Trophoblast cell (in vitro differentiated cells and primary cell): ENCODE measurements at regions not wholly inside any gene's neighbourhood (a gene's known extent, or its start where the extent isn't known, plus 50 kb on each side); places are given as distances from the start of the nearest gene placed in this dataset.
"Not testable (repeated sequence)": the region's sequence is repeated elsewhere in the genome, so short reads cannot be mapped to it uniquely, and the experiment has no call there.

Source experiments
- DNase-seq, 2 donors: peaks; one replicate each; pipeline ENCODE4 v3.0.0-alpha.2; 2016
- H2AFZ ChIP-seq: 2 replicates; pipeline ENCODE4 v1.6.1; 2013; ENCODE audit warnings: low read length, moderate library complexity, mild to moderate bottlenecking; ENCODE audit not compliant: insufficient read depth, poor library complexity
- H2AK5ac ChIP-seq: 2 replicates; pipeline ENCODE4 v1.6.1; 2013; ENCODE audit warnings: mild to moderate bottlenecking, low read length
- H2BK120ac ChIP-seq: 2 replicates; pipeline ENCODE4 v1.6.1; 2013; ENCODE audit warnings: low read length, mild to moderate bottlenecking, moderate library complexity; ENCODE audit not compliant: insufficient read depth, poor library complexity
- H2BK12ac ChIP-seq: 2 replicates; pipeline ENCODE4 v1.6.1; 2013; ENCODE audit warnings: mild to moderate bottlenecking, low read length, moderate library complexity
- H2BK5ac ChIP-seq: 2 replicates; pipeline ENCODE4 v1.6.1; 2013; ENCODE audit warnings: low read length, low read depth, moderate library complexity, mild to moderate bottlenecking; ENCODE audit not compliant: poor library complexity
- H3K14ac ChIP-seq: 2 replicates; pipeline ENCODE4 v1.6.1; 2013; ENCODE audit warnings: mild to moderate bottlenecking, low read length
- H3K18ac ChIP-seq: 2 replicates; pipeline ENCODE4 v1.6.1; 2013; ENCODE audit warnings: mild to moderate bottlenecking, low read length
- H3K23ac ChIP-seq: 2 replicates; pipeline ENCODE4 v1.6.1; 2013; ENCODE audit warnings: low read length
- H3K27ac ChIP-seq: 2 replicates; pipeline ENCODE4 v1.5.1; 2013; ENCODE audit warnings: low read depth, mild to moderate bottlenecking, inconsistent platforms, low read length, moderate library complexity
- H3K27me3 ChIP-seq: 2 replicates; pipeline ENCODE4 v1.6.1; 2013; ENCODE audit warnings: inconsistent platforms, mild to moderate bottlenecking, low read length, moderate library complexity; ENCODE audit not compliant: insufficient read depth
- H3K36me3 ChIP-seq, 2 experiments: 1 replicate in 1 of 2; 2 replicates in 1 of 2; pipeline ENCODE4 v1.6.1; 2013; ENCODE audit warnings: low read length in 2 of 2, mild to moderate bottlenecking in 2 of 2, moderate library complexity in 1 of 2; ENCODE audit not compliant: insufficient read depth in 2 of 2, control insufficient read depth in 1 of 2
- H3K4ac ChIP-seq: 2 replicates; pipeline ENCODE4 v1.6.1; 2013; ENCODE audit warnings: low read depth, mild to moderate bottlenecking, low read length, moderate library complexity
- H3K4me1 ChIP-seq, 2 experiments: 1 replicate in 1 of 2; 2 replicates in 1 of 2; pipeline ENCODE4 v1.6.1; 2013; ENCODE audit warnings: low read length in 2 of 2, mild to moderate bottlenecking in 2 of 2, moderate library complexity in 1 of 2; ENCODE audit not compliant: insufficient read depth in 2 of 2, control insufficient read depth in 1 of 2
- H3K4me2 ChIP-seq: 2 replicates; pipeline ENCODE4 v1.6.1; 2013; ENCODE audit warnings: inconsistent platforms, mild to moderate bottlenecking, low read length, moderate library complexity
- H3K4me3 ChIP-seq: 2 replicates; pipeline ENCODE4 v1.5.1; 2013; ENCODE audit warnings: mild to moderate bottlenecking, low read depth, low read length, inconsistent platforms
- H3K79me1 ChIP-seq: one replicate; pipeline ENCODE4 v1.6.1; 2013; ENCODE audit warnings: low read length
- H3K79me2 ChIP-seq: 2 replicates; pipeline ENCODE4 v1.6.1; 2013; ENCODE audit warnings: low read length, mild to moderate bottlenecking; ENCODE audit not compliant: control insufficient read depth, insufficient read depth, poor library complexity
- H3K9ac ChIP-seq: 2 replicates; pipeline ENCODE4 v1.6.1; 2013; ENCODE audit warnings: mild to moderate bottlenecking, low read length
- H3K9me3 ChIP-seq: 2 replicates; pipeline ENCODE4 v1.6.1; 2013; ENCODE audit warnings: low read depth, mild to moderate bottlenecking, control low read depth, inconsistent platforms, low read length; ENCODE audit not compliant: insufficient read depth
- H4K12ac ChIP-seq: 2 replicates; pipeline ENCODE4 v1.6.1; 2013; ENCODE audit warnings: low read depth, mild to moderate bottlenecking, low read length, moderate library complexity
- H4K8ac ChIP-seq: 2 replicates; pipeline ENCODE4 v1.6.1; 2013; ENCODE audit warnings: low read depth, mild to moderate bottlenecking, low read length, moderate library complexity
- H4K91ac ChIP-seq: one replicate; pipeline ENCODE4 v1.6.1; 2013; ENCODE audit warnings: low read depth, mild to moderate bottlenecking, low read length, moderate library complexity
- WGBS: extraction: QIAGEN DNeasy Blood & Tissue Kit; methylation state at CpG from one replicate; pipeline ENCODE4 v1.1.7; 2013; ENCODE audit warnings: missing lambda C conversion rate; ENCODE audit not compliant: insufficient read length, insufficient coverage; ENCODE audit errors: extremely low coverage; 5-methylcytosine and 5-hydroxymethylcytosine counted together

DNA sequence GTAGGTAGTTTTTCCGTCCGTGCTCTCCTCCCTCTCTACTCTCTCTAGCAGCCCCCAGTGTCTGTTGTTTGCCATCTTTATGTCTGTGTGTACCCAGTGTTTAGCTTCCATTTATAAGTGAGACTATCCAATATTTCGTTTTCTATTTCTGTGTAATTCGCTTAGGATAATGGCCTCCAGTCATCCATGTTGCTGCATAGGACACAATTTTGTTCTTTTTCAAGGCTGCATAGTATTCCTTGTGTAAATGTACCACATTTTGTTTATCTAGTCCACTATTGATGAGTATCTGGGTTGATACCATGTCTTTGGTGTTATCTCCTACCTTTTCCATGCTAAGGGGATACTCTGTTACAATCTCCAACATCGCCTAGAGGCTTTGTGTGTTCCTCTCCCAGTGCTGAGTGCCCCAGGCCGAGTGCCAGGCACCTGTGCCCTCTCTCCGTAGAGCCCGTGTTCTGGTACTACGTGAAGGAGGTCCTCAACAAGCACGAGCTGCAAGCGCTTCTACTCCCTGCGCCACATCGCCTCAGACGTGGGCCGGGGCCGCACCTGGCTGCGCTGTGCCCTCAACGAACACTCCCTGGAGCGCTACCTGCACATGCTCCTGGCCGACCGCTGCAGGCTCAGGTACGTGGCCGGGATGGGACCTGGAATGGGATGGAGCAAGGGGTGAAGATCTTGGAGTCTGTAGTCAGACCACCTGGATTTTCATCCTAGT lies 51.0 kb downstream of the NPIPB11 start:
- H3K4me2 ChIP-seq, H3K18ac ChIP-seq, H2AFZ ChIP-seq, H3K27ac ChIP-seq, H2BK12ac ChIP-seq, H2AK5ac ChIP-seq, H3K79me2 ChIP-seq, H3K23ac ChIP-seq, H4K12ac ChIP-seq, H3K4ac ChIP-seq, H3K9ac ChIP-seq, H3K9me3 ChIP-seq, H4K8ac ChIP-seq, H3K27me3 ChIP-seq, H3K79me1 ChIP-seq, H3K4me1 ChIP-seq, DNase-seq, H2BK120ac ChIP-seq, H3K4me3 ChIP-seq, H2BK5ac ChIP-seq, H3K14ac ChIP-seq, H4K91ac ChIP-seq, H3K36me3 ChIP-seq: not testable (repeated sequence)
- no CpG with 5 or more reads among the region's 23 CpGs for WGBS

DNA sequence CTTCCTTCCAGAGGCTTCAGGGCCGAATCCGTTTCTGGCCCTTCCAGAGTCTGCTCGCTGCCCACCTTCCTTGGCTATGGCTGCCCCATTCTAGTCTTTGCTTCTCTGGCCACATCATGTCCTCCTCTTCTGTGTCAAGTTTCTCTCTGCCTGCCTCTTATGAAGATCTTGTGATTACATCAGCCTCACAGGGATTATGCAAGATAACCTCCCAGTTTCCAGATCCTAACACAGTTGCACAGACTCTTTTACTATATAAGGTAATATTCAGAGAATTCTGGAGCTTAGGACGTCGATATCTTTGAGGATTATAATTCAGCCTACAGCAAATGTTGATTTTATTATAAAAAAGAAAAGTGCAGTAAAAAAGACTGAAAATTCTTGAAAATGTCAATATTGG lies 52.1 kb downstream of the NPIPB11 start:
- H3K14ac ChIP-seq, H3K9me3 ChIP-seq, H3K79me1 ChIP-seq, DNase-seq, H3K4me1 ChIP-seq, H4K12ac ChIP-seq, H4K8ac ChIP-seq, H3K9ac ChIP-seq, H3K4me2 ChIP-seq, H3K27ac ChIP-seq, H2BK120ac ChIP-seq, H3K36me3 ChIP-seq, H3K4ac ChIP-seq, H4K91ac ChIP-seq, H3K23ac ChIP-seq, H3K79me2 ChIP-seq, H2BK5ac ChIP-seq, H2BK12ac ChIP-seq, H3K4me3 ChIP-seq, H2AK5ac ChIP-seq, H3K27me3 ChIP-seq, H3K18ac ChIP-seq, H2AFZ ChIP-seq: not testable (repeated sequence)
- WGBS, result no CpG with 5 or more reads among the region's 5 CpGs

DNA sequence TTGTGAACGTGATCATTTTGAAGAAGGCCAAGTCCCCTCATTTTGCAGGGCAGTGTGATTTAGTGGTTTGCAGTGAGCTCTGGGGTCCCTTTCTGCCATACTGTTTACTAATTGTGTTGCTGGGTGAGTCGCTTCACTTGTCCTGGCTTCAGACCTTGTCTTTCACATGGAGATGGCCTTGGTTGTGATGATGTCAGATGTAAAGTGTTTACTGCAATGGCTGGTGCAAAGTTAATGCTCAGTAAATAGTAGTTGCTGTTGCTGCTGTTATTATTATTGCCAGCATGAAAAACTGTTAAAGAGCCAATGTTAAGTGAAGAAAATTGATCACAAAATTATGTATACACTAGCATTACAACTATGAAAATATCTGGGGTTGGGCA lies 53.9 kb downstream of the NPIPB11 start:
- H4K12ac ChIP-seq, H3K27ac ChIP-seq, H3K27me3 ChIP-seq, H3K23ac ChIP-seq, H3K4ac ChIP-seq, H3K9ac ChIP-seq, H2AK5ac ChIP-seq, H2BK12ac ChIP-seq, H2AFZ ChIP-seq, H3K36me3 ChIP-seq, H3K79me1 ChIP-seq, H3K4me2 ChIP-seq, H3K18ac ChIP-seq, H3K4me3 ChIP-seq, H3K14ac ChIP-seq, H2BK5ac ChIP-seq, H3K79me2 ChIP-seq, DNase-seq, H3K9me3 ChIP-seq, H2BK120ac ChIP-seq, H4K8ac ChIP-seq, H3K4me1 ChIP-seq, H4K91ac ChIP-seq: not testable (repeated sequence)
- WGBS, result no CpG with 5 or more reads among the region's 2 CpGs

DNA sequence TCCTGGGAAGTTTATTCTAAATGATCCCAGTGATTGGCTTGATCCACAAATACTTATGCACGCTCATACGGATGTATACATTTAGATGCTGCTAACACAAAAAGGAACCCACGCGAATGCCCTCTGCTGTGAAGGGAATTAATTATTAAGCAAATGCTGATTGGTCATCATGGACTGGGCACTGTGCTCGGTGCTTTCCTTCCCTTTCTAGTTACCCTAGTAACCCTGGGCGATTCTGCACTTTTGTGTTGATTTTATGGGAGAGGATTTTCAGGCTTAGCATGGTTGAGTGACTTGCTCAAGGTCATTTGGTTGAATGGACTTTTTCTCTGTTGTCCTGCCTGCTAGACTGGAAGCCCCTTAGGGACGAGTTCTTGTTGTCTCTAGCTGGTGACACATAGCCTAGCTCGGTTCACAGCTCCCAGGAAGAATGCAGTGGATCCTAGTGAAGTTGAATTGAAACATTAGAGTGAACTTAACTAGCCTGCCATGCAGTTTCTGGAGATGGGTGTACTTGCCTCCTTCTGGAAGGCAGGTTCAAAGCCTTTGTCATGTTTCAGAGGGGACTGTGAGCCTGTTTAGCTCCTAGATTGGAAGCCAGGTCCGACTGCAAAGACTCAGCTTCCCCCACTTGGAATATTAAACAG lies 54.4 kb downstream of the NPIPB11 start:
- no CpG with 5 or more reads among the region's 9 CpGs for WGBS
- H3K36me3 ChIP-seq, H2AK5ac ChIP-seq: not testable (repeated sequence)

More for the DNA sequence above, 54.4 kb downstream of the NPIPB11 start:
- H3K9me3 ChIP-seq, H4K91ac ChIP-seq, H3K27ac ChIP-seq, H3K79me2 ChIP-seq, H2BK120ac ChIP-seq, H4K8ac ChIP-seq, H3K14ac ChIP-seq, H3K23ac ChIP-seq, H2AFZ ChIP-seq, H3K9ac ChIP-seq, H3K4me2 ChIP-seq, H3K18ac ChIP-seq, H3K4me3 ChIP-seq, H3K27me3 ChIP-seq, H3K79me1 ChIP-seq, H3K4ac ChIP-seq, H2BK5ac ChIP-seq, H4K12ac ChIP-seq, DNase-seq, H2BK12ac ChIP-seq, H3K4me1 ChIP-seq: not testable (repeated sequence)
